DOHH2 (cell line): ENCODE measurements at regions not wholly inside any gene's neighbourhood (a gene's known extent, or its start where the extent isn't known, plus 50 kb on each side); places are given as distances from the start of the nearest gene placed in this dataset.

Source experiments
- EZH2phosphoT487 ChIP-seq: fragments of 200-600 bp; sonication (generic); IDR thresholded peaks from 2 replicates; pipeline ENCODE4 v1.6.1; 2017; ENCODE audit warnings: borderline replicate concordance, mild to moderate bottlenecking, antibody characterized with exemption, low read length, moderate library complexity, mixed read lengths
- TF ChIP-seq, protein P1 (sequence below): fragments of 200-600 bp; sonication (generic); IDR thresholded peaks from one replicate; pipeline ENCODE4 v1.5.1; 2014; ENCODE audit warnings: antibody characterized with exemption, mild to moderate bottlenecking, low read depth, low read length; ENCODE audit not compliant: poor library complexity, severe bottlenecking

DNA sequence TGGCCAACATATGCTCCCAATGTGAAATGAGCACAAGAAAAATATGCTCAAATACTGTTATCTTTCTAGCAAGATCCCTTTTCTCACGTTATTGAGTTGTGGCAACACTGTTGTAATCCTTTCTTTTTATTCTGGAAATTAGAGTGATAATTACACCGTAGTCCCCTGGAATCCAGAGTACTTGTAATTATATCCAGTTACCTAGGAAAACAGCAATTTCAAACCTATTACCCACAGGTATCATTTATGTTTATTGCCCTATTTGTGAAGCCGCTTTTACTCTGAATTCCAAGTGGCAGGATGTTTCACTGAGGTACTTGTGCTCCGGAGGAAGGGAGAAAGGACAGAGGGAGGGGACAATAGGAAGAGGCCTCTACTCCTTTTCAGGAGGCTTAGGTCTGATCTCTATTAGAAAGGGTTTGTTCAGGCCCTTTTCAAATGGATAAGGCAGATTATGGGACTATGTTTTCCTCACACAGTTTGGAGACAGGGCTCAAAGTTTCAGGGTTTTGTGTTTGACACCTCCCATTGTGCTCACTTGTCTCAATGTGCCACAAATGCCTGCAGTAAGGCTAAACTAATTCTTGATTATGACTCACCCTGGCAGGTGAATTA lies 646.6 kb downstream of the TUSC7 start:
- TF ChIP-seq, protein P1, sequence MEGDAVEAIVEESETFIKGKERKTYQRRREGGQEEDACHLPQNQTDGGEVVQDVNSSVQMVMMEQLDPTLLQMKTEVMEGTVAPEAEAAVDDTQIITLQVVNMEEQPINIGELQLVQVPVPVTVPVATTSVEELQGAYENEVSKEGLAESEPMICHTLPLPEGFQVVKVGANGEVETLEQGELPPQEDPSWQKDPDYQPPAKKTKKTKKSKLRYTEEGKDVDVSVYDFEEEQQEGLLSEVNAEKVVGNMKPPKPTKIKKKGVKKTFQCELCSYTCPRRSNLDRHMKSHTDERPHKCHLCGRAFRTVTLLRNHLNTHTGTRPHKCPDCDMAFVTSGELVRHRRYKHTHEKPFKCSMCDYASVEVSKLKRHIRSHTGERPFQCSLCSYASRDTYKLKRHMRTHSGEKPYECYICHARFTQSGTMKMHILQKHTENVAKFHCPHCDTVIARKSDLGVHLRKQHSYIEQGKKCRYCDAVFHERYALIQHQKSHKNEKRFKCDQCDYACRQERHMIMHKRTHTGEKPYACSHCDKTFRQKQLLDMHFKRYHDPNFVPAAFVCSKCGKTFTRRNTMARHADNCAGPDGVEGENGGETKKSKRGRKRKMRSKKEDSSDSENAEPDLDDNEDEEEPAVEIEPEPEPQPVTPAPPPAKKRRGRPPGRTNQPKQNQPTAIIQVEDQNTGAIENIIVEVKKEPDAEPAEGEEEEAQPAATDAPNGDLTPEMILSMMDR = no peak
- no peak for TF ChIP-seq EZH2phosphoT487
